ENCODE measurements at regions not wholly inside any gene's neighbourhood (a gene's known extent, or its start where the extent isn't known, plus 50 kb on each side); places are given as distances from the start of the nearest gene placed in this dataset.

- no peaks in the 10 kb centered on the region for H3K4me1 ChIP-seq (replicated peaks in 1 of 4; ENCODE audit: control insufficient read depth in 3 of 4, insufficient read depth in 4 of 4, low read length in 3 of 4)
- no peak overlapping the region for H2BK5ac ChIP-seq (ENCODE audit: low read depth, low read length)
- no peak overlapping the region for H3K4ac ChIP-seq (replicated peaks; ENCODE audit: insufficient read length, low read depth, low read length)
- CTCF ChIA-PET (ENCODE audit: partially characterized antibody) = no interaction called here
- H2AK5ac ChIP-seq (ENCODE audit: low read depth, low read length) = no peak overlapping the region
- no peak overlapping the region for H3K18ac ChIP-seq (ENCODE audit: extremely low read depth, low read length)
- no peaks in the 10 kb centered on the region for H3K79me2 ChIP-seq (ENCODE audit: control insufficient read depth in 1 of 2, insufficient read depth in 2 of 2, low read length in 2 of 2)
- no peak overlapping the region for H4K8ac ChIP-seq (ENCODE audit: extremely low read depth, insufficient read depth, low read length)
- no peak overlapping the region for H2BK120ac ChIP-seq (replicated peaks; ENCODE audit: low read depth, low read length)
- no peak overlapping the region for H3K9ac ChIP-seq (replicated peaks in 1 of 4; ENCODE audit: extremely low read depth in 1 of 4, low read depth in 3 of 4, low read length in 3 of 4)
- no peak overlapping the region for H2BK20ac ChIP-seq (ENCODE audit: low read length)
- H2BK12ac ChIP-seq (ENCODE audit: low read depth, low read length) = no peak overlapping the region
- no peak for DNase-seq (ENCODE audit: low read depth in 1 of 2, low spot score in 2 of 2)
- H3K56ac ChIP-seq (replicated peaks; ENCODE audit: insufficient read length, low read depth, low read length) = no peak overlapping the region
- no peak overlapping the region for H3K23ac ChIP-seq (ENCODE audit: insufficient read length)
- H3K9me3 ChIP-seq (ENCODE audit: insufficient read depth in 2 of 2, low read depth in 1 of 2, low read length in 1 of 2) = no peaks in the 10 kb centered on the region
- H2AFZ ChIP-seq (ENCODE audit: low read length) = no peak overlapping the region
- H4K91ac ChIP-seq (replicated peaks; ENCODE audit: insufficient read length, low read length) = no peak overlapping the region
- H3K14ac ChIP-seq (ENCODE audit: insufficient read length) = no peak overlapping the region
- no peak overlapping the region for H4K5ac ChIP-seq (ENCODE audit: insufficient read length, low read depth, low read length)
- POLR2A ChIA-PET (ENCODE audit: partially characterized antibody) = no interaction called here
- no peak for FAIRE-seq
- H3K27me3 ChIP-seq (replicated peaks in 1 of 4; ENCODE audit: control insufficient read depth in 3 of 4, extremely low read depth in 1 of 4, insufficient read depth in 3 of 4, low read length in 3 of 4) = no peaks in the 10 kb centered on the region
- H4K20me1 ChIP-seq (replicated peaks in 1 of 2; ENCODE audit: control insufficient read depth in 1 of 2, insufficient read depth in 2 of 2, low read length in 2 of 2) = no peaks in the 10 kb centered on the region
- 90% methylated on average over 1 of the region's 1 CpG; no CpG with 5 or more reads in 1 of the 2 experiments for WGBS, 2 experiments (ENCODE audit: extremely low coverage in 1 of 2, insufficient coverage in 1 of 2, insufficient read length in 1 of 2, insufficient replicate concordance in 2 of 2, low coverage in 1 of 2, low lambda C conversion rate in 2 of 2, missing lambda C conversion rate in 1 of 2)
- H3K23me2 ChIP-seq (ENCODE audit: low read depth, low read length) = no peaks in the 10 kb centered on the region; the same call in 1 of the 2 replicates
- H3K36me3 ChIP-seq (ENCODE audit: control insufficient read depth in 2 of 4, insufficient read depth in 4 of 4, low read length in 3 of 4) = no peaks in the 10 kb centered on the region
- H3K27ac ChIP-seq (ENCODE audit: low read depth, low read length) = no peak overlapping the region
- H3K79me1 ChIP-seq (ENCODE audit: low read depth, low read length) = no peaks in the 10 kb centered on the region
- no peak overlapping the region for H3K4me2 ChIP-seq (ENCODE audit: insufficient read depth in 1 of 2, low read depth in 2 of 2, low read length in 2 of 2)
- no peak overlapping the region for H2BK15ac ChIP-seq (ENCODE audit: low read length)
- H3K4me3 ChIP-seq (ENCODE audit: extremely low read depth in 1 of 4, insufficient read depth in 2 of 4, low read depth in 3 of 4, low read length in 4 of 4) = no peak overlapping the region
- TF ChIP-seq TAF1 (IDR thresholded peaks at IDR 0.05; ENCODE audit: low read depth, low read length) (no peak), RFX5 (IDR thresholded peaks at IDR 0.05; ENCODE audit: borderline replicate concordance, low read depth, low read length) (no peak), EZH2 (IDR thresholded peaks at IDR 0.05; ENCODE audit: low read depth, low read length, severe bottlenecking) (no peak), SIN3A (conservative IDR thresholded peaks at IDR 0.05 in 1 of 2, IDR thresholded peaks at IDR 0.05 in 1 of 2; ENCODE audit: low read depth in 1 of 2, low read length in 2 of 2) (no peak), SAP30 (IDR thresholded peaks at IDR 0.05; ENCODE audit: insufficient read depth, insufficient replicate concordance, low read length) (no peak), EP300 (IDR thresholded peaks at IDR 0.05; ENCODE audit: borderline replicate concordance in 1 of 2, low read depth in 2 of 2, low read length in 2 of 2) (no peak), CHD1 (IDR thresholded peaks at IDR 0.05; ENCODE audit: low read depth, low read length) (no peak), KDM5A (IDR thresholded peaks at IDR 0.05; ENCODE audit: low read length) (no peak), RNF2 (IDR thresholded peaks at IDR 0.05; ENCODE audit: borderline replicate concordance, low read depth, low read length, missing control alignments, poor library complexity, severe bottlenecking) (no peak), TBP (IDR thresholded peaks at IDR 0.05; ENCODE audit: low read depth, low read length) (no peak)
- TF ChIP-seq, protein P1, sequence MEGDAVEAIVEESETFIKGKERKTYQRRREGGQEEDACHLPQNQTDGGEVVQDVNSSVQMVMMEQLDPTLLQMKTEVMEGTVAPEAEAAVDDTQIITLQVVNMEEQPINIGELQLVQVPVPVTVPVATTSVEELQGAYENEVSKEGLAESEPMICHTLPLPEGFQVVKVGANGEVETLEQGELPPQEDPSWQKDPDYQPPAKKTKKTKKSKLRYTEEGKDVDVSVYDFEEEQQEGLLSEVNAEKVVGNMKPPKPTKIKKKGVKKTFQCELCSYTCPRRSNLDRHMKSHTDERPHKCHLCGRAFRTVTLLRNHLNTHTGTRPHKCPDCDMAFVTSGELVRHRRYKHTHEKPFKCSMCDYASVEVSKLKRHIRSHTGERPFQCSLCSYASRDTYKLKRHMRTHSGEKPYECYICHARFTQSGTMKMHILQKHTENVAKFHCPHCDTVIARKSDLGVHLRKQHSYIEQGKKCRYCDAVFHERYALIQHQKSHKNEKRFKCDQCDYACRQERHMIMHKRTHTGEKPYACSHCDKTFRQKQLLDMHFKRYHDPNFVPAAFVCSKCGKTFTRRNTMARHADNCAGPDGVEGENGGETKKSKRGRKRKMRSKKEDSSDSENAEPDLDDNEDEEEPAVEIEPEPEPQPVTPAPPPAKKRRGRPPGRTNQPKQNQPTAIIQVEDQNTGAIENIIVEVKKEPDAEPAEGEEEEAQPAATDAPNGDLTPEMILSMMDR (IDR thresholded peaks at IDR 0.05; ENCODE audit: control extremely low read depth in 1 of 3, insufficient read depth in 1 of 3, low read depth in 1 of 3, low read length in 3 of 3) = no peak
Observed at GRCh38 chr14:29348504-29348903, 579.1 kb downstream of the PRKD1 start.
